Glomerular visceral epithelial cell (primary cell): ENCODE measurements at regions not wholly inside any gene's neighbourhood (a gene's known extent, or its start where the extent isn't known, plus 50 kb on each side); places are given as distances from the start of the nearest gene placed in this dataset.
"Not testable (repeated sequence)": the region's sequence is repeated elsewhere in the genome, so short reads cannot be mapped to it uniquely, and the experiment has no call there.

ENCODE experiments used
- DNase-seq: peaks from one replicate; pipeline ENCODE4 v3.0.0-alpha.2; 2016; ENCODE audit errors: extremely low spot score

DNA sequence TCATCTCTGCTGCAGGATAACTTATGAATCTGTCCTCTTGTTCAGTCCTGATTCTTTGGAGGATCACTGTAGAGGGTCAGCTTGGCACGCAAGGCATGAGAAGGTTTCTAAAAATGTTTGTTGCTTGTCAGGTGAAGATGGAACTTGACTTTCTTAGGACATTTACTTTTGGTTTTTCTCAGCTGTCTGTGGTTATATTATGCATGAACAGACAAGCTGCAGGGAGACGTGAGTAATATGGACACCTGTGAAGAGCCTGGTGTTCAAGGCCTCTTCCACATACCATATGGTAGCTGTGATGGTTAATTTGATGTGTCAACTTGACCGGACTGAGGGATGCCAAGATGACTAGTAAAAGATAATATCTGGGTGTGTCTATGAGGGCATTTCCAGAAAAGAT is 270.2 kb upstream of the CPHXL start:
- no peak for DNase-seq

DNA sequence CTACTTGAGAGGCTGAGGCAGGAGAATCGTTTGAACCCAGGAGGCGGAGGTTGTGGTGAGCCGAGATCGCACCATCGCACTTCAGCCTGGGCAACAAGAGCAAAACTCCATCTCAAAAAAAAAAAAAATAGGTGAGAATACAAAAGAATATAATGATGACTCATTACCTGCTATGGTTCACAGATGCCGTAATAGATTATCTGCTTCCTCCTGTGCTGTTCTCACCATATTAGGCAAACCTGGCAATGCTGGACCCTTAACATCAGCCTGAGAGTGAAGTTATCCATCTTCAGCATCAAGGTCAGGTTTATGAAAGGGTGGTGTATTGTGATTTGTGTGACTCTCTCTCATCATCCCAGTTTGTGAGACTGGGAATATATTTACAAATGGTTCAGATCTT is 271.3 kb upstream of the CPHXL start:
- no peak for DNase-seq

DNA sequence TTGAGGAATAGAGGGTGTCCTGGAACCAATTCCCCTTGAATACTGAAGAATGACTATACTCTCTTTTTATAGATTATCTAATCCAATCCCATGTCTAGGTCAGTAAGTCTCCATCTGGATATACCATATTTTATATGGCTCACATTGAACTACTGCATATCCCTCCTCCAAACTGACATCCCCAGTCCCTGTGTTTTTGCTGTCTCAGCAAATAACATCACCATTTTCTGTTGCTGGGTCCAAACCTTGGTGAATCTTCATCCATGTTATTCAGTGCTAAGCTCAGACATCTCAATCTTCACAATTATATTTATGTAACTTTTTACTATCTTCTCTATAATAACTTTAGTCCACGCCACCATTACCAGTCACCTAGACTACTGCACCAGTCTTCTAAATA is 269.6 kb upstream of the CNTNAP4 start:
- DNase-seq: no peak

DNA sequence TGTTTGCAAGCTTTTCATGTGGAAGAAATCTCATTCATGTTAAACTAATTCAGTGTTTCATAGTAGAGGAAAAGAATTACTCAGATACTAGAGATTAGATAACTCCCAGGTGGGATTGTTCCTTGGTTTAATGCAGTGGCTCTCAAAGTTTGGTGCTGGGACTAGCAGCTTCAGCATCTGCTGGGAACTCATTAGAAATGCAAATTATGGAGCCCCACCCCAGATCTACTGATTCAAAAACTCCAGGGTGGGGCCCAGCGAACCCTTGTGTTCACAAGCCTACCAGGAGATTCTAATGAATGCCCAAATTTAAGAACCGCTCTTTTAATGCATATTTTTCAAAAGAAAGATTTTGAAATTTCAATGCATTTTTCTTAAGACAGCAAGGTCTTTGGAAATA is 253.4 kb upstream of the CNTNAP4 start:
- no peak for DNase-seq

DNA sequence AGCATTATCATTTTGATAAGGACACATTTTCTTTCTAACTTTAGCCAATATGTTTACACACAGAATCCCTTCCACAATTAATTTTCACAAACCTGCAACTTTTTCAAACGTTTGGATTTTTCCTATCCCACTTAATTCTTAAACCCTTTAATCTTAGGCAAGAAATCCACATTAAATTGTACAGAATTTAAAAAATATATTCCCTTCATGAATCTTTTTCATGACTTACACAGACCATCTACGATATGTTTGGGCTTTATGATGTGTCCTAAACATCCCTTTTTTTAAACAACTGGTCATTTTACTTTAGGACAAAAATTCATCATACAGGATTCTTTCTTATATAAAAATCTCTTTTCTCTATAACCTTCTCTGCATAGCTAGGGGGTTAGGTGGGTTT is 241.5 kb upstream of the CNTNAP4 start:
- no peak for DNase-seq

DNA sequence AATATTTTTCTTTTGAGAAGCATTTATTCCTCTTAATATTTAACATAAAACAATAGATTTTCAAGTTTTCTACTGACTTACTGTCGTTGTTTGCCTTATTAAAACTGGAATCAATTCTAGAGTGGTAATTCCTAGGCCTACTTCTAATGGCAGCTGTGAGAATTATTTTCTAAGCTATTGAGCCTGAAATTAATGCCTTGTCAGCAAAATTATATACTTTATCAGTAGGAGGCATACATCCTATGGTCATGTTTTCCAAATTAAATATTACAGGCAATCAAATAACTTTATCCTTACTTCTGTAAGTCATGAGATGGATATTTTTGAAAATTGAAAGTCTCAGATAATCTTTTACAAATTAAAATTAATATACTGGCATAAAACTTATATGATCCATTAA is 239.1 kb upstream of the CNTNAP4 start:
- DNase-seq: no peak

DNA sequence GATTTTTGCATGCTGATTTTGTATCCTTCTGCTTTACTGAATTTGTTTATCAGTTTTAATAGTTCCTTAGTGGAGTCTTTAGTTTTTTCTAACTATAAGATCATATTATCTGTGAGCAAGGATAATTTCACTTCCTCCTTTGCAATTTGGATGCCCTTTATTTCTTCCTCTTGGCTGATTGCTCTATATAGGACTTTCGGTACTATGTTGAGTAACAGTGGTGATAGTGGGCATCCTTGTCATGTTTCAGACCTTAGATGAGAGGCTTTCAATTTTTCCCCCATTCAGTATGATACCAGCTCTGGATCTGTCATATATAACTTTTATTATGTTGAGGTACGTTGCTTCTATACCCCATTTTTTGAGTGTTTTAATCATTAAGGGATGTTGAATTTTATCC is 224.5 kb upstream of the CNTNAP4 start:
- DNase-seq: no peak

DNA sequence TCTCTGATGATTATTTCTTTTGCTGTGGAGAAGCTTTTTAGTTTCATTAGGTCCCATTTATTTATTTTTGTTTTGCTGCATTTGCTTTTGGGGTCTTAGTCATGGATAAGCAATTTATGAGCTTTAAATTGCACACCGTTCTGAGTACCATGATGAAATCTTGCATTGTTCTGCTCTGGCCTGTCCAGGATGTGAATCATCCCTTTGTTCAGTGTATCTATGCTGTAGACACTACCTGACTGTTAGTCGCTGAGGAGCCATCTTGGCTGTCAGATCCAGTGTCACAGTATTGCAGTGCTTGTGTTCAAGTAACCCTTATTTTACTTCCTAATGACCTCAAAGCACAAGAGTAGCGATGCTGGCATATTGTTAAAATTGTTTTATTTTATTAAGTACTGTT is 218.0 kb upstream of the CNTNAP4 start:
- DNase-seq: no peak

DNA sequence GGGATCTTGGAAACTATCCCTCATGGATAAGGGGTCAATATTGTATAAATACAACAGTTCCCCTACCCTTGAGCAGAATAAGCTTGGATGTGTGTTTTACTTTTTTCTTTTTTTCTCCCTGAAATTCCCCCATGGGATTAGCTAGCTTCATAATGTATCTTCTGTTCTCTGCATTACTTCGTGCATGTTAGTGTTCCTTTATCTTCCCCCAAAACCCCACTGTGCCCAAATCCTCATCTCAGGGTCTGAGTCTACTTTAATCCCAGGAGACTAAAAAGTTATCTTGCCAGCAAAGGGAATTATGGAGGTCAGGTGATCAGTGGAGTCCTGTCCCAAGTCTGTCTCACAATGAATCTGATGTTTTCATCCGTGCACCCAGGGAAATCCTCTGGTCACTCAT is 217.5 kb upstream of the CNTNAP4 start:
- no peak for DNase-seq

DNA sequence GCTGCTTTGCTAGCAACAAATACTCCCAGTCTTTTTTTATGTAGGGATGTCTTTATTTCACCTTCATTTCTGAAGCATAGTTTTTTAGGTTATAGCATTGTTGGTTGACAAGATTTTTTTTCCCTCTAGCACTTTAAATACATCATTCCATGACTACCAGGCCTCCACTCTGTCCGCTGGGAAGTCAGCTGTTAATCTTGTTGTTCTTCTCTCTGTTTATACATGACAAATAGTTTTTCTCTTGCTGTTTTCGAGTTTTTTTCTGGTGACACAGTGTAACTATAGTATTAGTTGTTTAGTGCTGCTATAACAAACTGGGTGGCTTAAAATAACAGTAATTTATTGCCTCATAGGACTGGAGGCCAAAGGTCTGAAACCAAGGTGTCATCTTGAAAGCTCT is 205.5 kb upstream of the CNTNAP4 start:
- DNase-seq: no peak

DNA sequence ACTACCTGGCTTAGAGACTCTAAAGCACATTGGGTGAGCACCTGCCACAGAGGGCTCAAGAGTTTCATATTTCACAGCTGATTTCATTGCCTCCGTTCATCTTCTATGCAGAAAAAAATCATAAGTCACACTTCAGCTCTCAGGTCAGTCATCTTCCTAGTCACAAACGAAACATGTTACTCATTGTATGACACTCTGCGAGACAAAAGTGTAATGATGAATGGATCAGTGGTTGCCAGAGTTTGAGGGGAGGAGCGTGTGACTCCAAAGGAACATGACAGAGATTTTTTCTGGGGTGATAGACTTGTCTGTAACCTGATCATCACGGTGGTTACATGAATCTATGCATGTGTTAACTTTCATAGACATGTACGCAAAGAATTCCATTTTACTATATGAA is 195.2 kb upstream of the CNTNAP4 start:
- no peak for DNase-seq

DNA sequence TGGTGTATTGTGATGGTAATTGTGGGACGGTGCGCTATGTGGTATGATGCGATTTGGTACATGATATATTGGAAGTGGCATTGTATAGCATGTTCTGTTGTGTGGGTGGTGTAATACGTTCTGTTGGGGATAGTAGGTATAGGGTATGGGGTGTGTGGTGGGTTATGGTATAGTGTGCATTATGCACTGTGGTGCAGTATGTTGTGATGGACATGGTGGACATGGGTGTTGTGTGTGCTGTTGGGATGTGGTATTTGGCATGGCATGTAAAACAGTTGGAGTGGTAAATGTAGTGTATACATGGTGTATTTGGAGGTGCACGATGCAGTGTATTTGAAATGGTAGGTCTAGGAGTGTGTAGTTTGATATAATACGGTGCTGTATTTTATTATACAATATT is 170.6 kb upstream of the CNTNAP4 start:
- no peak for DNase-seq

DNA sequence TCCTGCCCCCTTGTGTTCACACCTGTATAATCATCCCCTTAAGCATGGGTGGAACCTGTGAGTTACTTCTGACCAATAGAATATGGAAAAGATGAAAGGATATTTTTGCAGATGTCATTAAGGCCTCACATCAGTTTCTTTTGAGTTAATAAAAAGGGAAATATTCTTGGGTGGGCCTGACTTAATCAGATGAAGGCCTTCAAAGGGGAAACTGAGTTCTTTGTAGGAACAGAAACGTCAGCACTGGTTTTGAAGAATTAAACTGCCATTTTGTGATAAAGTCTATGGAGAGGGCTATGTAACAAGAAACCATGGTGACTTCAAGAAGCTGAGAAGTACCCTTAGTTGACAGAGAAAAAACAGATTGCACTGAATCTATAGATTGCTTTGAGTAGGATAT is 168.7 kb upstream of the CNTNAP4 start:
- DNase-seq: no peak

DNA sequence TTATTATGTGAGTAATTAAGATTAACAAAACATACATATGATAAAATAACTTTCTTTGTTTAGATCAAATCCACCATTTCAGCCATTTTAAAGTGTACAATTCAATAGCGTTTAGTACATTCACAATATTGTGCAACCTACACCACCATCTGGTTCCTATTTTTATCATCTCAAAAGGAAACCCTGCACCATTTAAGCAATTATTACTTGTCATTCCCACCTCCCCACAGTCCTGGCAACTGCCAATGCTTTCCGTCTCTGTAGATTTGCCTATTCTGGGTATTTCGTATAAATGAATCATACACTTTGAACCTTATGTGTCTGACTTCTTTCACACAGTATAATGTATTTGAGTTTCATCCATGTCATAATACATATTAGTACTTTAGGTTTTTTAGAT is 162.5 kb upstream of the CNTNAP4 start:
- no peak for DNase-seq

DNA sequence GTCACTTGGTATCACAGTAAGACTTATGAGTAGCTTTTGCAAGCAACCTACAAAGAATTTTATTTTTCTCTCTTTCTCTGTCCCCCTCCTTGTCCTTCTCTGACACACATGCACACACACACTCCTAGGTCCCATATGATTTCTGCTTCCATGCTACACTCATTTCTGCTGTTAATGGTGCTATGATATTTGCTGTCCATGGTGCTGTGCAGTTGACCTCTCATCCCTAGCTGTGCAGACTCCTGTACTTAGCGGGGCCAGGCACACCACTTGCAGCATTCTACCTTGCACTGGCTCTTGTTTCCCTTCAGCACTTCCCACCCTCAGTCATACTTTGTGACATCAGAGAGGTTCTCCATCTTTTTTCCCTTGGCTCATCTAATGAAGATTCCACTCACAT is 158.9 kb upstream of the CNTNAP4 start:
- DNase-seq: no peak

DNA sequence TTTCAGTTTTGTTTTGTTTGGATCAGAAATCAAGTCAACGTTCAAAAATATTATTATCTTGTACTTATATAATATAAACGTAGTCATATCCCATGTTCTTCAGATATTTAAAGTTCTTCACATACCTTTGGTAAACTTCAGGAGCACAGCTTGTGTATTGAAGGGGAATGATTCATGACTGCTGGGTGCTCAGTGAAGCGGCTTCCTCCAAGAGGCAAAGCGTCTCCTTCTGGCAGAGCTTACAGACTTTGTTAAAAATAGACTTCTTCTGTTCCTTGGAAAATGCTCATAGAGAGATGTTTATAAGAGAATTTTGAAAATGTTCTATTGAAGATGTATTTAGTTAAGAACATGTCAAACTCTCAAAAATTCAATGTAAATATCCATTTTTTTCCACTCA is 155.6 kb upstream of the CNTNAP4 start:
- DNase-seq: no peak

DNA sequence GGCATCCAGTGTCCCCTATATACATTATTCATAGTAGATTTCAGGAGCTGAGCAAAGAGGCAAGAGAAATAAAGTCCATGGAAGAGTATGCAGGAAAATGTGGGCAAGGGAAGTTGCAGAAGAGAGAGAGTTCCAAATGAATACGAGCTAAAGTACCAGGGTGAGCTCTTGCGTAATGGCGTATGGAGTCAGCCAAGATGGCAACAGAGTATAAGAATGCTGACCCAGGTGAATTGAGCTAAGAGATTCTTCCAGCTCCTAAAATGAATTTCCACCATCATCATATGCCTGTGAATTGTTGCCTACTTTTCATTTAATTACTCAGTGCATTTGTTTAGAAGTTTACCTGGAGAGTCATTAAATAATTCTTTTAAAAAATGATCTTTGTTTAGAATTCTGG is 153.2 kb upstream of the CNTNAP4 start:
- DNase-seq: no peak

DNA sequence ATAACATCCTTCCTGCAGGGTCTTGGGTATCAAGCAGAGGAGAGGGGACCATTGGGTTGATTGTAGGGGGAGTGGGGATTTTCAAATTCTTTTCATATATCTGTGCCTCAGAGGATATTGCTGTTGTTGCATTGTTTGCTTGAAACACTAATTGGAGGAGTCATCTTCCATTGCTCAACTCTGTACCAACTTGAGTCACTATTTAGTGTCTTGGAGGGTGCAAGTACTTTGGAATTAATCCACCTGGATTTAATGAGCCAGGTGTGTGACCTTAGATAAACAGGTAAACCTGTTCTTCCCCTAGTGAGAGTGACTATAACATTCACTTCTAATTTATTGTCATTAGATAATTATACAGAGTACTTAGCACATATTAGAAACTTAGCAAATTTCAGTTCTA is 151.3 kb upstream of the CNTNAP4 start:
- no peak for DNase-seq

DNA sequence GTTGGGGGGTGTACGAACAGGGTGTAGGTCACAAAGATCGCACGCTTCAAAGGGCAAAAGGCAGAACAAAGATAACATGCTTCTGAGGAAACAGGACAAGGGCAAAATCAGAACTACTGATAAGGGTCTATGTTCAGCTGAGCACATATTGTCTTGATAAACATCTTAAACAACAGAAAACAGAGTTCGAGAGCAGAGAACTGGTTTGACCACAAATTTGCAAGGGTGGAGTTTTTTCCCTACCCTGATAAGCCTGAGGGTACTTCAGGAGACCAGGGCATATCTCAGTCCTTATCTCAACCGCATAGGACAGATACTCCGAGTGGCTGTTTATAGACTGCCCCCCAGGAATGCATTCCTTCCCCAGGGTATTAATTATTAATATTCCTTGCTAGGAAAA is 139.1 kb upstream of the CNTNAP4 start:
- DNase-seq: not testable (repeated sequence)

DNA sequence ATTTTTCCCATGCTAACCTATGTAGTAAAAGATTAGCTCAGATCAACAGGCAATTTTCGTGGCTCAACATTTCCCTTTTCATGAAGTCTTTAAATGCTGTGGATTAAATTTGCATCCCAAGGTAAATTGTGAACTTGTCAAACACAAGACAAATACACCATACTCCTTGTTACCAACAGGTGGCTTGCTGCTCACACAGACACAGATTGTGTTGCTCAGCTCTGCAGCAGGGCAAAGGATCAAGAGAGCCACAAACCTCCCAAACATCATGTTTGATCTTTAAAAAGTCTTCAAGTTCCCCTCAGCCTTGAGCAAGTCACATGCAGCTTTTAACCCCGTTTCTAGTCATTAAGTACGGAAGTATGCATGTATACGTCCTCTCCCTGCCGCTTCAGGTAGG is 119.6 kb upstream of the CNTNAP4 start:
- no peak for DNase-seq

DNA sequence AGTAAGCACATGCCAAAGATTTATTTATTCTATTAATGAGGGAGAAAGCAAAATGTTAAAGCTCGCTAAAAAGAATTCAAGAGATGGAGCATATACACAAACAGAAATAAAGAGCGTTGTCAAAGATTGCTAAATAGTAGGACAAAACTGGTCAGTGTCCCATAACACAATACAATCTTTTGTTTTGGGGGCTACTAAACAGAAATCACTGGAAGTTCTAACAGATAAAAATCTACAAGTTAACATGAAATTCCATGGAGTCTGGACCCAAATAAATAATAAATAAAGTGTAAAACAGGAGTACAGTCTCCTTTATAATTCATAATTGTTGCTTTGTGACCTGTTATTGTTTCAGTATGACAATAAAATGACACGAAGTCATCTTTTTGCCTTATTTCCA is 115.2 kb upstream of the CNTNAP4 start:
- no peak for DNase-seq

DNA sequence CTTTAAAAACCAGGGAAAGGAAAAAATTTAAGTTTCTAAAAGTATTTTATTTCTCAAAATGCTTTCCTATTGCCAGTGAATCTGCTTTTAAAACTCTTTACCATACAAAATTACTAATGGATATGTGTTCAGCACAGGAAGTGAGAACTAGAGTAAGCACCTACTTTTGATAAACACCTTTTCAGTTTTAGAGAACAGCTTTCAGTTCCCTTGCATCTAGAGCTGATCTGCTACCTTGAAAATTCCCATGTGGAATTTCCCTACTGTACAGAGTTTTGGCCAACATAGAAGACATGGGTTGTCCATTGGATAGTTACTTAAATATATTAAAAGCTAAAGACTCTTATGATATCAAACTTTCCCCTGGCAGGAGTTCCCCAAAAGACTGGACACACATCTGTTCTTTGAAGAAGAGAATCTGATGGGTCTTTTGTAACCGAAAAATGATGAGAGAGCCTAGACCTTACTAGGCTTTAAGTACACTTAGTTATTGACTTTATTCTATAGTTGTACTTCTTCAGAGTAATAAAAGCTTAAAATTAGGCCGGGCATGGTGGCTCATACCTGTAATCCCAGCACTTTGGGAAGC is 112.1 kb upstream of the CNTNAP4 start:
- no peak for DNase-seq

DNA sequence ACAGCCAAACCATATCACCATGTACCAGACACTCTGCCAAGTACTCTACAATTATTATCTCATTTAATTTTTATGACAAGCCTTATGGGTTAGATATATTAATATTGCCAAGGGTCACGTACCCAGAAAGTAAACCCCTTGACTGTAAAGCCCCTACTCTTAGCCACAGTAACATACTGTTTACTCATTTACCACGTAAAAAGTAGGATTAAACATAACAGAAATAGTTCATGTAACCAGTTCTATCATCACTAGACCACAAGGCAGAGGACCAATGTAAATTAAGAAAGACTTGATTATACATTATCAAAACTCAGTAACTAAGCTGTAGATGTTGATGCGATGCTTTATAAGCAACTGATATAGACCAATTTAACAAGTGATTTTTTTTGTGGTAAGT is 101.5 kb upstream of the CNTNAP4 start:
- no peak for DNase-seq

DNA sequence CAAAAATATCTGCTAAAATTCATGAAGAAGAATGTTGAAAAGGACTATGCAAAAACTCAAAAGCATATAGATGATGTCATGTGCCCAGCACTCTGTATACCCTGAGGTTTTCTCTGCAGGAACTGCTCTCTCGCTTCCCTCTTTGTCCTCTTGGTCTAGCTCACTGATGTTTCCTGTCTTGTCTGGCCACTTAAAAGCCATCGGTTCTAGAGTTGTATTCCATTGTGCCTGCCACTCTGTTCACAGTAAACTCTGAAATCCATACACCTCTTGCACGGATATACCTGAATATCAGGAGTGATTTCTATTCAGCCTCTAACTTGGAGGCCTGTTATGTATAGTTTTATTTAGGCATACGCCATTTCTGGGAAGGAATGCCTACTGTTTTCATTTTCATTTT is 101.0 kb upstream of the CNTNAP4 start:
- DNase-seq: no peak

DNA sequence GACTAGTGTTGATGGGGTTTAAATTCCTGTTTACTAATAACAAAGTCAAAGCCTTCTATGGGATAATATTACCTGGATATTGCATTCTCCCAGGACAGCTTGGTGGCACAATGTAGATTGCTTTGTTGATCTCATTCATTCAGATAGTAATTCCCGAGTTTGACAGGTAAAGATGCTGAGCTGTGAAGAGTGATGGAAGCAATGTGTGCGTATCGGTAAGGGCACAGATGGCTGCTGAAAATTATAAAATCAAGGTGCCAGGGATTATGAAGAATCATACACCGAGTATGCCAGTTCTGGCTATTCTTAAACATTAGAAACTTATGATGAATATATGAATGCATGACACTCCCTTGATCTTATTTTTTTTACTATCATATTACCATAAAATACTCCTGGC is 100.6 kb upstream of the CNTNAP4 start:
- DNase-seq: no peak
